IMR-90 (cell line): ENCODE measurements at regions not wholly inside any gene's neighbourhood (a gene's known extent, or its start where the extent isn't known, plus 50 kb on each side); places are given as distances from the start of the nearest gene placed in this dataset.

Source experiments
- ATAC-seq: fragments of 200-7000 bp; cut with Tn5 transposase; 2 replicates; pipeline ENCODE4 v1.9.1; 2020; ENCODE audit warnings: low read depth, mild to moderate bottlenecking, moderate library complexity
- BruUV-seq: library from RNA; stranded (reverse); fragments of 400-500 nt; replicated peaks from 2 replicates; lab custom pipeline; 2021; lab: Mats Ljungman, UMichigan
- CTCF ChIA-PET: fragments of 300-600 bp; formaldehyde crosslinking; extraction: SDS; loops from one replicate; lab custom pipeline; 2021; ENCODE audit warnings: antibody characterized with exemption; lab: Yijun Ruan, JAX
- POLR2A ChIA-PET: fragments of 300-600 bp; sonication (Branson Sonifier 250); formaldehyde crosslinking; loops from one replicate; lab custom pipeline; 2022; ENCODE audit warnings: antibody characterized with exemption; ENCODE audit not compliant: unreplicated experiment; lab: Charles Lee
- DNase-seq: peaks from one replicate; pipeline ENCODE4 v3.0.0; 2013
- H2AFZ ChIP-seq: replicated peaks from 2 replicates; pipeline ENCODE3; 2013; ENCODE audit warnings: low read length, mild to moderate bottlenecking; ENCODE audit not compliant: poor library complexity
- H2AK5ac ChIP-seq: 2 replicates; pipeline ENCODE4 v1.6.1; 2013; ENCODE audit warnings: low read depth, low read length, inconsistent platforms
- H2AK9ac ChIP-seq: replicated peaks from 2 replicates; pipeline ENCODE3; 2013; ENCODE audit warnings: mild to moderate bottlenecking, low read depth, low read length, moderate library complexity; ENCODE audit not compliant: poor library complexity
- H2BK120ac ChIP-seq: 2 replicates; pipeline ENCODE4 v1.6.1; 2013; ENCODE audit warnings: low read depth, low read length, inconsistent platforms
- H2BK15ac ChIP-seq: 3 replicates; pipeline ENCODE4 v1.6.1; 2013; ENCODE audit warnings: low read depth, low read length, inconsistent platforms
- H2BK20ac ChIP-seq: 2 replicates; pipeline ENCODE4 v1.6.1; 2013; ENCODE audit warnings: low read depth, mild to moderate bottlenecking, inconsistent platforms, low read length, moderate library complexity
- H2BK5ac ChIP-seq: 2 replicates; pipeline ENCODE4 v1.6.1; 2013; ENCODE audit warnings: mild to moderate bottlenecking, low read depth, low read length, inconsistent platforms; ENCODE audit not compliant: poor library complexity, severe bottlenecking
- H3K14ac ChIP-seq: replicated peaks from 2 replicates; pipeline ENCODE4 v1.6.1; 2013; ENCODE audit warnings: low read depth, low read length, inconsistent platforms
- H3K18ac ChIP-seq: 2 replicates; pipeline ENCODE4 v1.6.1; 2013; ENCODE audit warnings: low read depth, low read length, control low read depth
- H3K23ac ChIP-seq: 2 replicates; pipeline ENCODE4 v1.6.1; 2013; ENCODE audit warnings: low read depth, low read length, inconsistent platforms
- H3K27ac ChIP-seq: 2 replicates; pipeline ENCODE4 v1.5.1; 2013; ENCODE audit warnings: mild to moderate bottlenecking, control low read depth, low read length; ENCODE audit not compliant: insufficient read depth
- H3K27me3 ChIP-seq: 2 replicates; pipeline ENCODE4 v1.6.1; 2013; ENCODE audit warnings: low read length; ENCODE audit not compliant: control insufficient read depth, insufficient read depth
- H3K36me3 ChIP-seq: 2 replicates; pipeline ENCODE4 v1.6.1; 2013; ENCODE audit warnings: low read length, mixed read lengths; ENCODE audit not compliant: control insufficient read depth, insufficient read depth
- H3K4ac ChIP-seq: 2 replicates; pipeline ENCODE4 v1.6.1; 2013; ENCODE audit warnings: low read depth, low read length, inconsistent platforms
- H3K4me1 ChIP-seq: 2 replicates; pipeline ENCODE4 v1.6.1; 2013; ENCODE audit warnings: low read length, mixed read lengths; ENCODE audit not compliant: control insufficient read depth, insufficient read depth
- H3K4me2 ChIP-seq: 2 replicates; pipeline ENCODE4 v1.6.1; 2013; ENCODE audit warnings: low read depth, mild to moderate bottlenecking, control low read depth, low read length, moderate library complexity
- H3K4me3 ChIP-seq: 2 replicates; pipeline ENCODE4 v1.5.1; 2013; ENCODE audit warnings: low read depth, mild to moderate bottlenecking, control low read depth, low read length, moderate library complexity; ENCODE audit not compliant: insufficient read depth
- H3K56ac ChIP-seq: 2 replicates; pipeline ENCODE4 v1.6.1; 2013; ENCODE audit warnings: low read length, inconsistent platforms; ENCODE audit not compliant: insufficient read depth; ENCODE audit errors: extremely low read depth
- H3K79me1 ChIP-seq, 2 experiments: 2 replicates each; pipeline ENCODE4 v1.6.1; 2013; ENCODE audit warnings: low read length in 2 of 2, inconsistent platforms in 1 of 2, low read depth in 1 of 2
- H3K9ac ChIP-seq: 2 replicates; pipeline ENCODE4 v1.6.1; 2013; ENCODE audit warnings: low read depth, low read length, control low read depth
- H3K9me1 ChIP-seq: 2 replicates; pipeline ENCODE4 v1.6.1; 2013; ENCODE audit warnings: low read length, inconsistent platforms; ENCODE audit not compliant: insufficient read depth
- H3K9me3 ChIP-seq: 2 replicates; pipeline ENCODE4 v1.6.1; 2013; ENCODE audit warnings: low read length; ENCODE audit not compliant: control insufficient read depth, insufficient read depth
- H4K20me1 ChIP-seq: 2 replicates; pipeline ENCODE4 v1.6.1; 2013; ENCODE audit warnings: low read length, inconsistent platforms; ENCODE audit not compliant: insufficient read depth
- H4K5ac ChIP-seq: 2 replicates; pipeline ENCODE4 v1.6.1; 2013; ENCODE audit warnings: mild to moderate bottlenecking, low read depth, low read length, control low read depth
- H4K8ac ChIP-seq, 2 experiments: 2 replicates each; pipeline ENCODE4 v1.6.1; 2013; ENCODE audit warnings: low read depth in 2 of 2, low read length in 2 of 2, control low read depth in 1 of 2, inconsistent platforms in 1 of 2
- H4K91ac ChIP-seq: 2 replicates; pipeline ENCODE4 v1.6.1; 2013; ENCODE audit warnings: low read depth, low read length, inconsistent platforms; ENCODE audit not compliant: insufficient read depth
- ELK1 ChIP-seq: fragments of 150-350 bp; IDR thresholded peaks from 2 replicates; pipeline ENCODE4 v1.6.1; 2016; ENCODE audit warnings: low read depth, mild to moderate bottlenecking, low read length, moderate library complexity, borderline replicate concordance
- MAZ ChIP-seq: IDR thresholded peaks from 2 replicates; pipeline ENCODE4 v1.6.1; 2012; ENCODE audit warnings: low read depth, mild to moderate bottlenecking, low read length, improper control_type of control experiment, moderate library complexity, borderline replicate concordance
- NFE2L2 ChIP-seq: fragments of 150-350 bp; IDR thresholded peaks from 2 replicates; pipeline ENCODE4 v1.6.1; 2016; ENCODE audit warnings: low read depth, mild to moderate bottlenecking, low read length
- POLR2A ChIP-seq: IDR thresholded peaks from 2 replicates; pipeline ENCODE4 v1.6.1; 2012; ENCODE audit warnings: mild to moderate bottlenecking, low read depth, low read length
- RFX5 ChIP-seq: IDR thresholded peaks from 2 replicates; pipeline ENCODE4 v1.8.0; 2012; ENCODE audit warnings: low read depth, mild to moderate bottlenecking, low read length, moderate library complexity
- WGBS, 2 experiments: methylation state at CpG; one replicate each; pipeline versions ENCODE4 v1.1.5 to v1.1.7; 2013; ENCODE audit warnings: missing lambda C conversion rate in 2 of 2; ENCODE audit not compliant: insufficient read length in 1 of 2; ENCODE audit errors: extremely low coverage in 2 of 2; 5-methylcytosine and 5-hydroxymethylcytosine counted together
- dilution Hi-C: fragments of 300-500 bp; cut with HindIII; formaldehyde crosslinking; loops from one replicate; pipeline ENCODE4 v1.14.3; 2018; ENCODE audit warnings: low sequenced_read_pairs; ENCODE audit not compliant: unreplicated experiment
- in situ Hi-C: fragments of 300-500 bp; cut with MboI; formaldehyde crosslinking; loops from 3 replicates; pipeline ENCODE4 v1.14.3; 2019; ENCODE audit warnings: low sequenced_read_pairs, inconsistent platforms, mixed read lengths
- intact Hi-C: fragments of 100-400 bp; cut with micrococcal nuclease; formaldehyde crosslinking; loops from 2 replicates; pipeline ENCODE4 v1.10.0; 2022

DNA sequence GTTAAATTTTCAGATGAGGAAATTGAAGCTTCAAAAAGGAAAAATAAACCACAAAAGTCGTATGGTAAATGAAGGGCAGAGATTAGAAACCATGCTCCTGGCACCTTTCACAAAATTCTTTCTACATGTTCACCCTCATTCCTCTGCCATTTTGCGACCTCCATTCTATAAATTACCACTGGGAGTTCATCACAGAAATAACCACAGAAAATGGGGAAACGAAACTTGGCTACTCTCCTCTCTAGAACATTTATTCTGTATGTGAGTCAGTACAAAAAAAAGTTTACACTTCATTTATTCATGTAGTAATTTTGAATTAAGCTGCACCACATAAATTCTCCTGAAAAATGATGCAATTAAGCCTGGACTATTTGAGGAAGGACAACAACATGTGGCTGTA lies 320.9 kb upstream of the C1orf87 start:
- H3K36me3 ChIP-seq, result no peaks in the 10 kb centered on the region
- ATAC-seq (no peak), DNase-seq (no peak)
- H3K4ac ChIP-seq, result no peak overlapping the region
- H2AFZ ChIP-seq, result no peak overlapping the region
- H2BK120ac ChIP-seq, result no peak overlapping the region
- intact Hi-C loops, result no loop called here
- H3K9me1 ChIP-seq, result no peaks in the 10 kb centered on the region
- no peaks in the 10 kb centered on the region for H3K4me1 ChIP-seq
- ChIA-PET POLR2A (no interaction called here), CTCF (no interaction called here)
- no peak overlapping the region for H3K27ac ChIP-seq
- no peak overlapping the region for H2BK5ac ChIP-seq
- no peak overlapping the region for H3K23ac ChIP-seq
- no peak overlapping the region for H2AK5ac ChIP-seq
- dilution Hi-C loops, result no loop called here
- no peak overlapping the region for H4K5ac ChIP-seq
- H3K27me3 ChIP-seq, result no peaks in the 10 kb centered on the region
- H3K9ac ChIP-seq, result no peak overlapping the region
- no peak overlapping the region for H3K4me2 ChIP-seq
- no peak overlapping the region for H2BK20ac ChIP-seq
- BruUV-seq, result no TSS peak
- H3K9me3 ChIP-seq, result no peaks in the 10 kb centered on the region
- no peak overlapping the region for H3K14ac ChIP-seq
- H2AK9ac ChIP-seq, result no peak overlapping the region
- no peaks in the 10 kb centered on the region for H4K20me1 ChIP-seq
- no peak overlapping the region for H4K8ac ChIP-seq
- no peak overlapping the region for H4K91ac ChIP-seq
- no peaks in the 10 kb centered on the region for H3K79me1 ChIP-seq
- TF ChIP-seq MAZ, result no peak
- no peak for TF ChIP-seq NFE2L2
- TF ChIP-seq POLR2A, result no peak
- no peak for TF ChIP-seq RFX5
- TF ChIP-seq ELK1, result no peak
- no peak overlapping the region for H3K18ac ChIP-seq
- H2BK15ac ChIP-seq, result no peak overlapping the region
- H3K4me3 ChIP-seq, result no peak overlapping the region
- WGBS, 2 experiments, result no CpG with 5 or more reads among the region's 3 CpGs
- no peak overlapping the region for H3K56ac ChIP-seq
- in situ Hi-C loops, result no loop called here
